ENCODE measurements at regions not wholly inside any gene's neighbourhood (a gene's known extent, or its start where the extent isn't known, plus 50 kb on each side); places are given as distances from the start of the nearest gene placed in this dataset.

DNA sequence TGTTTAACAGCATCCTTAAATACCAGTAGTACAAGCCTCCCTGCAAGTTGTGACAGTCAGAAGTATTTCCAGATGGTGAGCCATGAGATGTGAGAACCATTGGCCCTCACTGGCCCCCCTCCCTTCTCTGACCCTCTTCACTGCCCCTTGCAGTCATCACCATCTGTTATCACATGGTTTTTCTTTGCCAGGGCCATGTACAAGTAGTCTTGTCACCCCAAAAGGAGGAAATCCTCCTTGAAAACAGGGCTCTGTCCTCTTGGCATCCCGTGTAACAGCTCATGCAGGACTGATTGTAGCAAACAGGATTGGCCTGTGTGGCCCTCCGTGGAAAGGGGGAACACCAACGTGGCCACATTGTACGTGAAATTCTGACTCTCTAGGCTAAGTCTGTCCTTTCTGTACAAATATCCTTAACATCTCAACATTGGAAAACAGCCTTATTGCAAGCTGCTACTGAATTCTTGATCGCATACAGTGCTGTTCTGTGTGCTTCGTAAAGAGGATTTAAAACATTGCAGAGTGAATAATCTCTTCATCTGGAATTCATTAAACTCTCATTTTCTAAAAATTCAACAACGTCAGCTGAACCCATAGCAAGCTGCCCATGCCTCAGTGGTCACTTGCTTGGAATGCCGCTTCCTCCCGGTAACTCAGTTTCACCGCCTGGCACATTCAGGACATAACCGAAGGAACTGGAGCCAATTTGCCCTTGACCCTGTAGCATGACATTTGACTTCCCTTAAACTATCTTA is 171.7 kb downstream of the ATPSCKMT start:
- no peak for TF ChIP-seq GATA3 (IDR thresholded peaks at IDR 0.05; ENCODE audit: low read depth, low read length)
- no peak for TF ChIP-seq GATA2 (IDR thresholded peaks at IDR 0.05; ENCODE audit: low read depth, low read length)

Measured in SH-SY5Y (cell line).